Breast epithelium (tissue), 3 donors: ENCODE measurements at regions not wholly inside any gene's neighbourhood (a gene's known extent, or its start where the extent isn't known, plus 50 kb on each side); places are given as distances from the start of the nearest gene placed in this dataset.

Source experiments
- POLR2A ChIP-seq: fragments of 450-650 bp; IDR thresholded peaks from one replicate; pipeline ENCODE4 v1.6.1; 2016; ENCODE audit warnings: antibody characterized with exemption, mild to moderate bottlenecking, moderate library complexity
- POLR2AphosphoS5 ChIP-seq, 3 donors: sonication (generic); formaldehyde crosslinking; IDR thresholded peaks; one replicate each; pipeline ENCODE4 v1.6.1; 2017; ENCODE audit warnings: antibody characterized with exemption in 3 of 3
- TF ChIP-seq, protein P1 (sequence below), 3 donors: fragments of 450-650 bp; IDR thresholded peaks; one replicate each; pipeline ENCODE4 v1.5.1; 2016 to 2017; ENCODE audit warnings: antibody characterized with exemption in 3 of 3, mild to moderate bottlenecking in 3 of 3, moderate library complexity in 3 of 3

DNA sequence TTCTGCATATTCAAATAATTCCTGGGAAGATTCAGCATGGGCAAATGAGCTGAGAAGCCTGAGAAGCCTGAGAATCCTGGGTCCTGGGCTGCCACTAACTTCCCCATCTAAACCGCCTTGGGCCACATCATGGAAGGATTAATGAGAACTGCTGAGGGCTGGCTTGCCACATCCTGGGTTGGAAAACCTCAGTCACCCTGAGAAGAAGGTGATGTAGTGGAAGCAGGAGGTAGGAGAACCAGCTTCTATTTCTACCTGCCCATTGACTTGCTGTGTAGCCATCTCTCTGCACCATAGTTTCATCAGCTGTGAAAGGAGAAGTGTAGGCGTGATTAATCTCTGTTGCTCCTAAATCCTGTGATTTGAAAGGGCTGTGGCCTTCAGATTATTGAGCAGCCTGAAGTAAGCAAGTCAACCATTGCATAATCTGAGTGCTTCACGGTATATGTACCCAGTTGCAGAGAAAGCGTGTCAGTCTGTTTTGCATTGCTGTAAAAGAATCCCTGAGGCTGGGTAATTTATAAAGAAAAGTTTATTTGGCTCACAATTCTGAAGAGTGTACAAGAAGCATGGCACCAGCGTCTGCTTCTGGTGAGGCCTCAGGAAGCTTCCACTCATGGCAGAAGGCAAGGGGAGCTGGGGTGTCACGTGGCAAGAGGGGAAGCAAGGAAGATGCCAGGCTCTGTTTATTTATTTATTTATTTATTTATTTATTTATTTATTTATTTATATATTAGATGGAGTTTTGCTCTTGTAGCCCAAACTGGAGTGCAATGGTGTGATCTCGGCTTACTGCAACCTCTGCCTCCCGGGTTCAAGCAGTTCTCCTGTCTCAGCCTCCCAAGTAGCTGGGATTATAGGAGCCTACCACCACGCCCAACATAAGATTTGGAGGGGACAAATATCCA lies 140.9 kb upstream of the ATP6AP2 start:
- TF ChIP-seq, protein P1, sequence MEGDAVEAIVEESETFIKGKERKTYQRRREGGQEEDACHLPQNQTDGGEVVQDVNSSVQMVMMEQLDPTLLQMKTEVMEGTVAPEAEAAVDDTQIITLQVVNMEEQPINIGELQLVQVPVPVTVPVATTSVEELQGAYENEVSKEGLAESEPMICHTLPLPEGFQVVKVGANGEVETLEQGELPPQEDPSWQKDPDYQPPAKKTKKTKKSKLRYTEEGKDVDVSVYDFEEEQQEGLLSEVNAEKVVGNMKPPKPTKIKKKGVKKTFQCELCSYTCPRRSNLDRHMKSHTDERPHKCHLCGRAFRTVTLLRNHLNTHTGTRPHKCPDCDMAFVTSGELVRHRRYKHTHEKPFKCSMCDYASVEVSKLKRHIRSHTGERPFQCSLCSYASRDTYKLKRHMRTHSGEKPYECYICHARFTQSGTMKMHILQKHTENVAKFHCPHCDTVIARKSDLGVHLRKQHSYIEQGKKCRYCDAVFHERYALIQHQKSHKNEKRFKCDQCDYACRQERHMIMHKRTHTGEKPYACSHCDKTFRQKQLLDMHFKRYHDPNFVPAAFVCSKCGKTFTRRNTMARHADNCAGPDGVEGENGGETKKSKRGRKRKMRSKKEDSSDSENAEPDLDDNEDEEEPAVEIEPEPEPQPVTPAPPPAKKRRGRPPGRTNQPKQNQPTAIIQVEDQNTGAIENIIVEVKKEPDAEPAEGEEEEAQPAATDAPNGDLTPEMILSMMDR (IDR thresholded peaks at IDR 0.05): no peak
- TF ChIP-seq POLR2A (no peak), POLR2AphosphoS5 (IDR thresholded peaks at IDR 0.05) (no peak)
